IPS DF 4.7 (cell line): ENCODE measurements at regions not wholly inside any gene's neighbourhood (a gene's known extent, or its start where the extent isn't known, plus 50 kb on each side); places are given as distances from the start of the nearest gene placed in this dataset.
"Not testable (repeated sequence)": the region's sequence is repeated elsewhere in the genome, so short reads cannot be mapped to it uniquely, and the experiment has no call there.

Source experiments
- DNase-seq: peaks from one replicate; pipeline ENCODE4 v3.0.0-alpha.2; 2013; ENCODE audit warnings: low spot score; ENCODE audit errors: extremely low read depth

GRCh38 chr5:17690473-17690872 lies 56.2 kb downstream of the TAF11L14 start:
- no peak for DNase-seq

- no peak for DNase-seq
Observed at GRCh38 chr5:17691762-17692161, 57.5 kb downstream of the TAF11L14 start.

DNA sequence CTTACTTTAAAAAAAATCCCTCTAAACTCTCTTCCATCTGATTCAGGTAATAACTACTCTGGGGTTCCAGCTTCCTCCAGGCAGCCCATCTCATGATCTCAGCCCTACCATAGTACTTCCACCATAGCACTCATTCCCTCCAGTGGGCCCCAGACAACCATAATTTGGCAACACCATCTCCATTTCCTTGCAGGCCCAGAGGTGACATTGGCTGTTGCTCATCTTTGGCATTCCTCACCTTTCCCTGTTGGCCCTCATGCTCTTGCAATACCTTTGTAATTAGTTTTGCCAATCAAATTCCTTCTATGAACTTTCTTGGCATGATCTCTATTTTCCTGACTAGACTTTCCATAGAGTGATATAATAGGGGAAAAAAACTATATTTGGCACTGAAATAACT lies 60.1 kb downstream of the TAF11L14 start:
- DNase-seq, result no peak

DNA sequence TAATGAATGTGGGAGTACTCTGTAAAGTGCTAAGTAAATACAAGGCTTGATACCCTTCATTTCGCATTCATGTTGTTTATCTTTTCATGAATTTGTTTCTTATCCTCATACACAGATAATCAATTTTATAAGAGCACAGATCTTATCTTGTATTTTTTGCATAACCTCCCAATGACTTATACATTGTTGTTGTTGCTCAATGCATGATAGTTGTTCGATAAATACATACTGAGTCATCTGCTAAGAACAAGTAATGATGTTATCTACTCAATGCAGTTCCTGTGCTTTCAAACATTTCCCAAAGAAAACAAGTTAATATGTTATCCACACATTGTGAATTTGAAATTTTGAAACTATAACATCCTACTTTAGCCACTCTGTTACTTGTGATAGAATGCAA lies 60.7 kb downstream of the TAF11L14 start:
- DNase-seq, result no peak

- no peak for DNase-seq
Observed at GRCh38 chr5:17696627-17697026, 62.4 kb downstream of the TAF11L14 start.

- DNase-seq, result no peak
Observed at GRCh38 chr5:17697671-17698070, 63.4 kb downstream of the TAF11L14 start.

DNA sequence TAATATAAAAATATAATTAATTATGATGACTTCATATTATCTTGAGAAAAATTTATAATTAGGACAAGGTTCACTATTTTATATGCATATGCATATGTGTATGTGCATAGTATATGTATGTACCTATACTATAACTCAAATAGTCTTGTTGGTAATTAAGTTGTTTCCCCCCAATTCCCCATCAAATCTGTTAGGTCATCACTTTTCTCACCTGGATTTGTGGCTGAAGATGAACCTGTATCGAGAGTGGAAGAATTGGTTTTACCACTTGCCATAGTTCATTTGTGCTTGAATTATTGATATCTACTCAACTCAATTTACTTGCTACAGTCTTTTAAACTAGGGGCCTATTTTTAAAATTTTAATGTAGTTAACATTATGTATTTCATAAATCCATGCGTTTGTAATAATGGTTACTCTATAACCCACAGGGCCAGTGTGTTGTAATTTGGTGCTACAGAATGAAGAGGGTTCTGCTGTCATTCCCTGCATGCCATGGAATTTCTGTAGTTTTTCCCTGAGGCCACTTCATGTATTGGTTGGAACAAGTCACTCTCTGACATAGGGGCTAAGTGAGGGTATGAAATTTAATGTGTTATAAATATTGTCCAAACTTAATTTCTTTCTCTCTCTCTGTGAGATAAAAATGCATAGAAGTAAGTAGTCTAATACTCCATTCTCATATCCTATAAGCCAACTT lies 74.9 kb downstream of the TAF11L14 start:
- no peak for DNase-seq

DNA sequence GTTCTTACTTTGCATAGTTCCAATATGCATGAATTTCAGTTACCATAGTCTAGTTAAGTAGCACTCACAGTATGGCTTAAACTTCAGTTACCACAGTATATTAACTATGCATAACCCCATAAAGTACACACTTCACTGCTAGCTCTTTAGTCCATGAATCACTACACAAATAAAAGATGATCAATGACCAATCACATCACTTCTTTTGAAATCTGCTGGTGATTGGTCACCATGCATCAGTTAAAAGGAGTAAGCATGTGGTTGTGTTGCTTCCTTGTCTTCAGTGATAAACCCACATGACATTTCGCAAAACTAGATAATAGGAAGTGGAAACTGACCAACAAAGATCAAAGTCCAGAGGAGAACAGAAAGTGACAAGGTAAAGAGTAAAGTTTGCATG lies 79.0 kb downstream of the TAF11L14 start:
- DNase-seq, result no peak

DNA sequence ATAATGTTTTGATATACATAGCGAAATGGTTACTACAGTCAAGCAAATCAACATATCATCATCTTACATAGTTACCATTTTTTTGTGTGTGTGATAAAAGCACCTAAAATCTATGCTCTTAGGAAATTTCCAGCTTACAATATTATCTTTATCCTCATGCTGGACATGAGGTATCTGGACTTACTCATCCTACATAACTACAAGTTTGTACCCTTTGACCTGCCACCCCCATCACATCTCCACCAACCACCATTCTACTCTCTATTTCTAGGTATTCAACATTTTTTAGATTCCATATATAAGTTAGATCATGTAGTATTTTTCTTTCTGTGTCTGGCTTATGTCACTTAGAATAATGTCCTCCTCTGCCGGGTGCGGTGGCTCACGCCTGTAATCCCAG lies 79.9 kb downstream of the TAF11L14 start:
- DNase-seq, result no peak

DNA sequence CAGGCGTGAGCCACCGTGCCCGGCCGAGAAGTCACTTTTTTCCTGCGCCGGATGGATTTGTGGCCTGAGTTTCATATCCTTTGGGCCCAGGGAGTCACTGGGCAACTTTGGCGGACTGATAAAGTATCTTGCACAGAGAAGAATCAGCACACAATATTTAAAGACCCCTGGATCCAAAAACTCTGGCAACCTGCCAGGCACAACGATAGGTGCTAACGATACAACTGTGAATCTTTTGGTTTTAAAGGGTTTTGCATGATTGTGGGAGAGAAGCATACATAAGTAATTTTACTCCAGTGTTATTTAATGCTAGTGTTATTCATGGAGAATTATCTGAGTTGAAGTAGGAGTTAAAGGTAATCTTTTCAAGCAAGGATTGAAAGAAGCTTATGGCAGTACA lies 85.3 kb downstream of the TAF11L14 start:
- no peak for DNase-seq

DNA sequence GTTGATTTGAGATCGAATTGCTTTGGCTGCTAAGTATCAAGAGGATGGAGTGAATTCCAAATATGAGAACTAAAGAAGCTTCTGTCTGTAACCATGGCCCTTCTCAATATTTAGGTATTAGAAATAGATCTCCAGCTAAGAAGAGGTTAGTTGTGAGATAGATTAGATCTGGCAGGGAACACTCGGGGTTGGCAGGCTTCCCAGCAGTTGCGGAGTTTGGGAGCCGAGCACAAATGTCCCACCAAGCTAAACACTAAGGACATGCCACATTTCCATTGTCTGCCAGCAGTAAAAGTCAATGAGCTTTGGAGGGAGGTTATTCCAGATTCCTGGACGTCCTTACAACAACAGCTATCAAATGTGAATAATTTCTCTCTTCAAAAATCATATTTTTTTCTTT lies 85.8 kb downstream of the TAF11L14 start:
- DNase-seq, result no peak

GRCh38 chr5:17723876-17724275 lies 89.6 kb downstream of the TAF11L14 start:
- DNase-seq, result no peak

GRCh38 chr5:17727098-17727497 lies 92.8 kb downstream of the TAF11L14 start:
- DNase-seq, result no peak

GRCh38 chr5:17730421-17730820 lies 96.2 kb downstream of the TAF11L14 start:
- no peak for DNase-seq

- no peak for DNase-seq
Observed at GRCh38 chr5:17732351-17732923, 98.2 kb downstream of the TAF11L14 start.

DNA sequence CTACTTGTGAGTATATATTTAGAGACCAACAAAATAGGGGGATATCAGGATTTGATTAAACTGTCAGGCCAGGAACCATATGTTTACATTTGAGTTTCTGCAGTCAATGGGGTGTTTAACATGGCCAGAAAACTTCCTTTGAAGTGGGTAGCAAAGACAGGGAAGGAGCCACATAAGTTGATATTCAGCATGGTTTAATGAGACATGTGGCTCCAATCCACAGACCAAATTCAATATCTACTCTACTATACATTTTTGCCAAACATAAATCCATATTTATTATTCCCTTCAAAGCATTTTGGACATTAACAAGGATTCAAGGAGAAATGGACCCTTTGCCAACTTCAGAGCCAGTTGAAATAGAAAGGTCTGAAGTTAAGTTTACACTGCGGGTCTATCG lies 99.8 kb downstream of the TAF11L14 start:
- DNase-seq, result no peak

DNA sequence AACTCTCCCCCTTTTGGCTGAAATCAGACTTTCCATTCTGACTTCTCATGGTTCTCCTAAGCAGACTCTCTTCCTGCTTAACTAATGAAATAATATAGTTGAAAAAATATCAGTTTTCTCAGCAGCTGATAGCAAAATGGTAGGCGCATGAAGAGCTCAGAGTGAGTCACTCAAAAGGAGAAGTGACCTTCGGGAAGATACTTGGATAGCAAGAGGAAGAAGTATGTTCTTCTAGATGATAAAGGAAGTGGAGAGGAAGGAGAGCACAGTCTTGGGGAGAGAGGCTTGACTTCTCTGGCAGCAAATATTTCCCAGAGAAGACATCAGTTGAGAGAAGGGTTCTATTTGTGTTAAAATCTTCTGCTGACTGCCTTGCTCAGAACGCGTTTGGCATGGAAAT lies 101.5 kb downstream of the TAF11L14 start:
- no peak for DNase-seq

- no peak for DNase-seq
Observed at GRCh38 chr5:17737092-17737491, 102.8 kb downstream of the TAF11L14 start.

GRCh38 chr5:17738446-17738845 lies 104.2 kb downstream of the TAF11L14 start:
- no peak for DNase-seq

DNA sequence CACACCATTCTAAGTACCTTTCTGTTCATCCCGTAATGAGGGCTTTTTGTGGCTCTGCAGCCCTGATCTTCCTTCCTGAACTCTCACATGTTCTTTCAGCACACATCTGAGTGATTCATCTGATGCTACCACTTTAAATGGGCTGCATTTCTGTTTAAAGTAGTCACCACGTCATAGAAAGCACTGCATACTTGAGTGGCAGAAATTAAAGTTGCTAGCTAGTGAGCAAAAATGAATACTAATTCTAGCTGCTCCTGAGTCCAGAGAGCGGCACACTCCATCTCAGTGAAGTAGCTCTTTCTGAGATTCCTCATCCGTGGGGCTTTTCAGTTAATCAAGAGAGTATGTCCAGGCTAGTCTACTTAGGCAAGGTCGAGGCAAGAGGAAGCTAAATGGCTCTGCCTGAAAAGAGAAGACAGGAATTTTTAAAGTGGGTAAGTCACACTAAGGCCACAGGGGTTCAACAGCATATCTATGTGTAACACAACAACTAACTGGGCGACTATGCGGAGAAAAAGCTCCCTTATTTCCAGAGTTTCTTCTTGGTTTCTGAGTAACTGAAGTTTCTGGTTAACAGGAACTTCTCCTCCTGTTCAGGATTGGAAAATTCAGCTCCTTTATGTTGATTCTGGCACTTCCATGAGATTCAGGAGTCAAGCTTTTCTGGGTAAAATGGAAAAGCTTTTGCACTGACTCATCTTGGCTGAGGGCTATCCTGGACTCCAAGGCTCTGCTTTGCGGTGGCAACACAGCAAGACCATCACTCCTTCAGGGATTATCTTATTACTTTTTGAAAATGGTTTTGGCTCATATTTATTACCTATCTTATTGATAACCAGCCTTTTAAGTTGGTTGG lies 109.5 kb downstream of the TAF11L14 start:
- DNase-seq, result no peak

- no peak for DNase-seq
Observed at GRCh38 chr5:17748201-17748600, 113.9 kb downstream of the TAF11L14 start.

- no peak for DNase-seq
Observed at GRCh38 chr5:17748941-17749340, 114.7 kb downstream of the TAF11L14 start.

- DNase-seq, result not testable (repeated sequence)
Observed at GRCh38 chr5:17755406-17755805, 121.1 kb downstream of the TAF11L14 start.
